ENCODE measurements at regions not wholly inside any gene's neighbourhood (a gene's known extent, or its start where the extent isn't known, plus 50 kb on each side); places are given as distances from the start of the nearest gene placed in this dataset.

DNA sequence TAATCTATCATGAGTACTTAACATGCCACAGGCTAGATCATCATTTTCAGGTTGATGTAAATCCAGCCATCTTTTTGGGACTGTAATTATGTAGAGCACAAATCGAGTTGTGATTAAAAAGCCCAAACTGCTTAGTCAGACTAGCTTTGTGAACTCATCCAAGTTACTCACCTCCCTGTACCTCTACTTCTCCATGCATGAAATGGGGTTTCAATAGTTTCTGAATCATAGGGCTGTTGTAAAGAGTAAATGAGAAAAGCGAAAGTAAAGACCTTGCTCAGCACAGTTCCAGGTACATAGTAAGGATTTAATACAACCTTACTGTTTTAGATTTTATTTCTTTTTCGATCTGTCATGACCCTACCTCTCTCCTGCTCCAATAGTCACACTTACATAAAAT lies 85.6 kb upstream of the GAP43 start (continued):
- TF ChIP-seq, protein P1, sequence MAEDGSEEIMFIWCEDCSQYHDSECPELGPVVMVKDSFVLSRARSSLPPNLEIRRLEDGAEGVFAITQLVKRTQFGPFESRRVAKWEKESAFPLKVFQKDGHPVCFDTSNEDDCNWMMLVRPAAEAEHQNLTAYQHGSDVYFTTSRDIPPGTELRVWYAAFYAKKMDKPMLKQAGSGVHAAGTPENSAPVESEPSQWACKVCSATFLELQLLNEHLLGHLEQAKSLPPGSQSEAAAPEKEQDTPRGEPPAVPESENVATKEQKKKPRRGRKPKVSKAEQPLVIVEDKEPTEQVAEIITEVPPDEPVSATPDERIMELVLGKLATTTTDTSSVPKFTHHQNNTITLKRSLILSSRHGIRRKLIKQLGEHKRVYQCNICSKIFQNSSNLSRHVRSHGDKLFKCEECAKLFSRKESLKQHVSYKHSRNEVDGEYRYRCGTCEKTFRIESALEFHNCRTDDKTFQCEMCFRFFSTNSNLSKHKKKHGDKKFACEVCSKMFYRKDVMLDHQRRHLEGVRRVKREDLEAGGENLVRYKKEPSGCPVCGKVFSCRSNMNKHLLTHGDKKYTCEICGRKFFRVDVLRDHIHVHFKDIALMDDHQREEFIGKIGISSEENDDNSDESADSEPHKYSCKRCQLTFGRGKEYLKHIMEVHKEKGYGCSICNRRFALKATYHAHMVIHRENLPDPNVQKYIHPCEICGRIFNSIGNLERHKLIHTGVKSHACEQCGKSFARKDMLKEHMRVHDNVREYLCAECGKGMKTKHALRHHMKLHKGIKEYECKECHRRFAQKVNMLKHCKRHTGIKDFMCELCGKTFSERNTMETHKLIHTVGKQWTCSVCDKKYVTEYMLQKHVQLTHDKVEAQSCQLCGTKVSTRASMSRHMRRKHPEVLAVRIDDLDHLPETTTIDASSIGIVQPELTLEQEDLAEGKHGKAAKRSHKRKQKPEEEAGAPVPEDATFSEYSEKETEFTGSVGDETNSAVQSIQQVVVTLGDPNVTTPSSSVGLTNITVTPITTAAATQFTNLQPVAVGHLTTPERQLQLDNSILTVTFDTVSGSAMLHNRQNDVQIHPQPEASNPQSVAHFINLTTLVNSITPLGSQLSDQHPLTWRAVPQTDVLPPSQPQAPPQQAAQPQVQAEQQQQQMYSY (CRISPR knock-in tag; IDR thresholded peaks at IDR 0.05), result no peak
- no peak for TF ChIP-seq ZKSCAN1 (IDR thresholded peaks at IDR 0.05; ENCODE audit: low read length)
- no peak for TF ChIP-seq ARNT (IDR thresholded peaks at IDR 0.05)
- no peak for TF ChIP-seq AHR (CRISPR knock-in tag; IDR thresholded peaks at IDR 0.05)
- no peak for TF ChIP-seq ZKSCAN8 (CRISPR knock-in tag; IDR thresholded peaks at IDR 0.05; ENCODE audit: borderline replicate concordance)
- no peak for TF ChIP-seq CREM (IDR thresholded peaks at IDR 0.05)
- no peak for TF ChIP-seq CREM (CRISPR knock-in tag; IDR thresholded peaks at IDR 0.05)
- TF ChIP-seq RFXANK (CRISPR knock-in tag; IDR thresholded peaks at IDR 0.05), result no peak

DNA sequence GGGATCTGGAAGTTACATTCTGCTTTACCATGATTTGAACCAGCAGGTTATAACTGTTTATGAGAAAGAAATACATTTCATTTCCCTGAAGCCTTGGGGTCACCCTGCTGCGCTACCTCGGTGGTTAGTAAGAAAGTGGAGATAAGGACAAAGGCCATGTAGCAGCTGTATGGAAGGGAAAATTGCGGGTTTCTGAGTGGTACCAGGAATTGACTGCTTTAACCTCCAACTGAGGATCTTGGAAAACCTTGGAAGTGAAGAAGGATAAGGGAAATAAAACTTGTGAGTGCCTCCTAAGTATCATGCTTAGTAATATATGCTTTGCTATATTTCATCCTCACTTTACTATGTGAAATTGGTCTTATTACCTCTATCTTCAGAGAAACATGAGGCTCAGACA lies 76.1 kb upstream of the GAP43 start:
- Histone ChIP-seq H3K79me2 (ENCODE audit: insufficient read depth, low read length) (no peaks in the 10 kb centered on the region), H3K4me3 (replicated peaks in 1 of 3; ENCODE audit: insufficient read depth in 1 of 3, low read depth in 2 of 3, low read length in 3 of 3) (no peak overlapping the region), H3K4me2 (ENCODE audit: low read depth, low read length) (no peak overlapping the region), H3K27me3 (ENCODE audit: control insufficient read depth in 1 of 2, insufficient read depth in 2 of 2, low read length in 2 of 2) (no peaks in the 10 kb centered on the region), H2AFZ (ENCODE audit: low read length) (no peak overlapping the region), H3K9me3 (ENCODE audit: low read length) (no peaks in the 10 kb centered on the region), H3K4me1 (ENCODE audit: insufficient read depth, low read length) (peaks cover 8% of the 10 kb centered on the region), H4K20me1 (ENCODE audit: insufficient read depth, low read length) (no peaks in the 10 kb centered on the region), H3K36me3 (replicated peaks in 1 of 2; ENCODE audit: control insufficient read depth in 1 of 2, insufficient read depth in 2 of 2, low read length in 2 of 2) (no peaks in the 10 kb centered on the region), H3K27ac (ENCODE audit: extremely low read length, insufficient read depth, low read length) (no peak overlapping the region), H3K9ac (ENCODE audit: insufficient read depth, low read depth, low read length) (no peak overlapping the region)
- 35% methylated on average over 3 of the region's 3 CpGs for WGBS (ENCODE audit: low lambda C conversion rate)
- no peak for DNase-seq (ENCODE audit: low spot score)
- BruUV-seq (replicated peaks), result no TSS peak
- in situ Hi-C loops (cut with HindIII; ENCODE audit: extremely low pct_ligation_motif_present, low pct_unique_long_range_greater_than_20kb), result no loop called here
- no peak for FAIRE-seq
- intact Hi-C loops (cut with micrococcal nuclease; ENCODE audit: unreplicated experiment), result no loop called here
- POLR2A ChIA-PET, result no interaction called here
- CTCF ChIA-PET (ENCODE audit: low intra/inter-chr PET ratio, low total read pairs), result no interaction called here
- ATAC-seq, result no peak
- TF ChIP-seq ZNF232 (CRISPR knock-in tag; IDR thresholded peaks at IDR 0.05; ENCODE audit: borderline replicate concordance) (no peak), CEBPG (CRISPR knock-in tag; IDR thresholded peaks at IDR 0.05) (no peak), MBNL3 (CRISPR knock-in tag; conservative IDR thresholded peaks at IDR 0.05) (no peak), ZNF251 (CRISPR knock-in tag; IDR thresholded peaks at IDR 0.05) (no peak), NFYB (CRISPR knock-in tag; IDR thresholded peaks at IDR 0.05) (no peak), SALL1 (CRISPR knock-in tag; IDR thresholded peaks at IDR 0.05) (no peak), ZNF180 (CRISPR knock-in tag; IDR thresholded peaks at IDR 0.05; ENCODE audit: borderline replicate concordance, low read depth) (no peak), SP1 (IDR thresholded peaks at IDR 0.05) (no peak), SP1 (CRISPR knock-in tag; IDR thresholded peaks at IDR 0.05) (no peak), ZNF570 (CRISPR knock-in tag; IDR thresholded peaks at IDR 0.05; ENCODE audit: borderline replicate concordance) (no peak)
- TF ChIP-seq, protein P2, sequence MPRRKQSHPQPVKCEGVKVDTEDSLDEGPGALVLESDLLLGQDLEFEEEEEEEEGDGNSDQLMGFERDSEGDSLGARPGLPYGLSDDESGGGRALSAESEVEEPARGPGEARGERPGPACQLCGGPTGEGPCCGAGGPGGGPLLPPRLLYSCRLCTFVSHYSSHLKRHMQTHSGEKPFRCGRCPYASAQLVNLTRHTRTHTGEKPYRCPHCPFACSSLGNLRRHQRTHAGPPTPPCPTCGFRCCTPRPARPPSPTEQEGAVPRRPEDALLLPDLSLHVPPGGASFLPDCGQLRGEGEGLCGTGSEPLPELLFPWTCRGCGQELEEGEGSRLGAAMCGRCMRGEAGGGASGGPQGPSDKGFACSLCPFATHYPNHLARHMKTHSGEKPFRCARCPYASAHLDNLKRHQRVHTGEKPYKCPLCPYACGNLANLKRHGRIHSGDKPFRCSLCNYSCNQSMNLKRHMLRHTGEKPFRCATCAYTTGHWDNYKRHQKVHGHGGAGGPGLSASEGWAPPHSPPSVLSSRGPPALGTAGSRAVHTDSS (CRISPR knock-in tag; conservative IDR thresholded peaks at IDR 0.05), result no peak
- TF ChIP-seq, protein P3, sequence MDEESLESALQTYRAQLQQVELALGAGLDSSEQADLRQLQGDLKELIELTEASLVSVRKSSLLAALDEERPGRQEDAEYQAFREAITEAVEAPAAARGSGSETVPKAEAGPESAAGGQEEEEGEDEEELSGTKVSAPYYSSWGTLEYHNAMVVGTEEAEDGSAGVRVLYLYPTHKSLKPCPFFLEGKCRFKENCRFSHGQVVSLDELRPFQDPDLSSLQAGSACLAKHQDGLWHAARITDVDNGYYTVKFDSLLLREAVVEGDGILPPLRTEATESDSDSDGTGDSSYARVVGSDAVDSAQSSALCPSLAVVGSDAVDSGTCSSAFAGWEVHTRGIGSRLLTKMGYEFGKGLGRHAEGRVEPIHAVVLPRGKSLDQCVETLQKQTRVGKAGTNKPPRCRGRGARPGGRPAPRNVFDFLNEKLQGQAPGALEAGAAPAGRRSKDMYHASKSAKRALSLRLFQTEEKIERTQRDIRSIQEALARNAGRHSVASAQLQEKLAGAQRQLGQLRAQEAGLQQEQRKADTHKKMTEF (CRISPR knock-in tag; IDR thresholded peaks at IDR 0.05), result no peak

Measured in HepG2 (cell line).